Fibroblast of skin of scalp (primary cell): ENCODE measurements at regions not wholly inside any gene's neighbourhood (a gene's known extent, or its start where the extent isn't known, plus 50 kb on each side); places are given as distances from the start of the nearest gene placed in this dataset.
A peak's percentile ranks its signal among the peaks of the same experiment; 100 is the strongest.

Experiments
- DNase-seq: peaks from one replicate; pipeline ENCODE4 v3.0.0-alpha.2; 2013

DNA sequence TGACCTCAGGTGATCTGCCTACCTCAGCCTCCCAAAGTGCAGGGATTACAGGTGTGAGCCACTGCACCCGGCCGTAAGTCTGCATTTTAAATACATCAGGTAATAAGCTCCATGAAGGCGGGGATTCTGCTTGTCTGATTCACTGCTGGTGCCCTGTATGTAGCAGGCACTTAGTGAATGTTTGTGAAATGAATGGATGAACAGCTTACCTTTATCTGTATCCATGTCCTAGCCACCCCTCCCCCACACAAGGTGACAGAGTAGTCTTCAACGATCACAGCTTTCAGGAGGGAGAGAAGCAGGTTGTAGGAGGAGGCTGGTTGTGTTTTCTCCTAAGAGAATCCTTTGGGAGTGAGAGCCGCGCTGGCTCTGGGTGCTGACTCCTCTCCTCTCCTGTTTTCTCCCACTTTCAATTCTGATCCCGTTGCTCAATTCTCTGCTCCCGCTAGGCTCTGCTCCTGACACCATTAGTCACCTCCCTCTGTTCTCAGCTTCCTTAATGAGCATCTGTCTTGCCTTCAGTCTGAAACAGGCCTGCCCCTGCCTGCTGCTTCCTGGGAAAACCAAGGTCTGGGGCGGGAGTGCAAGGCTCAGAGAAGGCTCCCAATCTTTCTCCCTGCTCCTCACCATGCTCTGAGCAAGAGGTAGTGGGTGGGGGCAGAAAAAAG lies 88.8 kb upstream of the CTNNA1 start:
- peak; percentile 32 for DNase-seq

DNA sequence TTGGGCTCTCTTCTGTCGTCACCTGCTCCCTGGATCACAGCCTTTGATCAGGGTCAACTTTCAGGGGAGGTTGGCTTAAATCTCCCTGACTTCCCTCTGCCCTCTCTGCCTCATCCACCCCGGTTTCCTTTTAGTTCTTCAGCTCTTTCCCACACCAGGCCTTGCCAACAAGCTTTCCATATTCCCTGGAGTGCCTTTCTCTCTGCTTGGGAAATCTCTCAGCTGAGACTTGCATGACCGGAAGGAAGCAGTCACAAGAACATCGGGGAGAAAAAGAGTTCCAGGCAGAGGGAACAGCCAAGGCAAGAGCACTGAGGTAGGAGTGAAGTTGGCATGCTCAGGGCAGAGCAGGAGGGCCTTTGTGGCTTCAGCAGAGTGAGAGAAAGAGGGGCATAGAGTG lies 88.4 kb upstream of the HSPA9 start:
- DNase-seq: no peak

DNA sequence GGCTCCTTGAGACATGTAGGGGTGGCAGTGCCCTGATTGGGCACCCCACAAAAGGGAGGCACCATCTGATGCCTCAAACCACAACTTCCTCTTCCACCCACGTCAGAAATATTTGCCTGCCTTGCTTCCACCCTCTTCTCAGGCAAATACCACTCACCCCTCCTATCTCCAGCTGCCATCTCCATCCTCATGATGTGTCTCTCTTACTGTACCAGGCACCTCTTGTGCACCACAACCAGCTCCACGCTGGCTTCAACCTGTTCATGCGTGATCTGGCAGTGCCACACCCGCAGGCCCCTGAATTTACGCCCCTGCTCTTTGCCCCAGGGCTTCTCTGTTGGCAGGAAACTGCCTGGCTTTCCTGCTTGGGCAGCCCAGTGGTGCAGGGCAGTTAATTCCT lies 87.8 kb upstream of the HSPA9 start:
- no peak for DNase-seq

DNA sequence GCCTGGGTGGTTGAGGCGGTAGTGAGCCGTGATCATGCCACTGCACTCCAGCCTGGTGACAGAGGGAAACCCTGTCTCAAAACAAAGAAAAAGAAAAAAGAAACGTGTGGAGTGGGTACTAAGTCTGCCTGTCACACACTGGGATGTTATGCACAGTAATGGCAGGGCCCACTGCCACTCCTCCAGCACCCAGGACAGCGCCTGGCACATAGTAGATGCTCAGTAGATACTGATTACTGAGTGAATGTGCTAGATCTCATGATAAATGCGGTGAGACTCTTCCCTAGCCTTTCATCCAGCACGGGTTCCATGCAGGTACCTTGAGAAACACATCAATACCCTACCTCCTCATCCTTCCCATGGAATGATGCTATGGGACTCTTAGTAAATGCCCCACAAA lies 87.4 kb upstream of the HSPA9 start:
- no peak for DNase-seq

DNA sequence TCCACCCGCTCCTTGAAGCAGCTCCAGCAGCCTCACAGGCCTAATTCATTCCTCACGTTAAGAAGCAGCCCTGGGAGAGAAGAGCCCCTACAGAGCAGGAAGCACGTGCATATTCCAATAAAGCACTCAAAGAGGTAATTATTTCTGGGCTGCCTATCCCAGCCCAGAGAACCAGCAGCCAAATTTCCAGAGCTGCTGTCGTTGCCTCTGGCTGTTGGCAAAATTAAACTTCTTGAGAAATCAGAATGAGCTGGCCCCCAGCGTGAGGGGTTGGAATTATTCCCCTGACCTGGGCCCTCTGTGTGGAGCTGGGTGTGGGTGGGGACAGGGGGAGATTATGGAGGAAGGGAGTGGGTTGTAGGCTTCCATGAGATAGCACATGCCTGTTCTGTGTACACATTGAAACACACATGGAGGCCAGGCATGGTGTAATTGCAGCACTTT lies 86.8 kb upstream of the HSPA9 start:
- no peak for DNase-seq

DNA sequence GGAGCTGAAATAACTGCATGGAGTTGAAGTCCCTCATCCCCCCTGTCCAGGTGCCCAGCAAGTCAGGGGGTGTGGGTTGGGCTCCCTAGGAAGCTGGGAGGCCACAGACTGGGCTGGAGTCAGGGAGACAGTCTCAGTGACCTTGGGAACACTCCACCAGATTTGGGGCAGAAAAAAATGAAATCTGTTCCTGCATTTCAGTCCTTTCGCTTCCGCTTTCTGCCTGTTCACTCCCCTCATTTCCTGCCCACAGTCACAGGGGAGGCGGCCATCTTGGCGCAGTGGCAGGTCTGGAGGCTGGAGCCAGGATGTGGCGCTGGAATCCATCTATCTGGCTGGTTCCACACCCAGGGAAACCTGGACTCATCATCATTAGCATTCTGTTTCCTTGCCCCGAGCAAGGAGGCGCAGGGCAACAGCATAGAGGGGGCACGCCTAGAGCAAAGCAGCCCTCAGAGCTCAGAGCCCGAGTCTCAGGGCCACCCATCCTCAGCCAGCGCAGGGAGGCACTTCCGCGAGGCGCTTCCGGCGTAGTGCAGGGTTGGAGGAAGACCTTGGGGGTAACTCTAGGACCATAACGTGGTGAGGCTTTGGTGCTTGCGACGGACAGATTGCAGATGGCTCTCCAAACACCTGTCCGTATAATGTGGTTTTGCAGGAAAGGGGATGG lies 86.2 kb upstream of the HSPA9 start:
- no peak for DNase-seq

DNA sequence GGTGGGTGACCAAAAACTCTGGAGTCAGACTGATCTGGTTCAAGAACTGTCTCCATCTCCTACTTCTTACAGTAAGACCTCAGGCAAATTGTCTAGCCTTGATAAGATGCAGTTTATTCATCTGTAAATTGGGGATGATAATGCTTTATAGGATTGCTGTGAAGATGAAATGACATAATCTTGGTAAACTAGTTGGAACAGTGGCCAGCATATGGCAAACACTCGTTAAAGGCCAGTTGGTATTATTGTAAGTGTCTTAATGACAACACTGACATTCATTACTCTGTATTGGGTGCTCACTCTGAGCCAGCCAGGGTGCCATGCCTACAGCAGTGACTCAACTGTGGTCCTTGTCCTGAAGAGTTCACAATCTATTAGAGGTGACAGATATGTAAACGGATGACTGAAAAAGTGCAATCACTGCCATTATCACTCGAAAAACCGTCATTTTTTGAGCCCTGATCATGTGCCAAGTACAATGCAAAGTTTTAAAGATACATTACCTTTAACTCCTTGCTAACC lies 84.9 kb upstream of the HSPA9 start:
- no peak for DNase-seq

DNA sequence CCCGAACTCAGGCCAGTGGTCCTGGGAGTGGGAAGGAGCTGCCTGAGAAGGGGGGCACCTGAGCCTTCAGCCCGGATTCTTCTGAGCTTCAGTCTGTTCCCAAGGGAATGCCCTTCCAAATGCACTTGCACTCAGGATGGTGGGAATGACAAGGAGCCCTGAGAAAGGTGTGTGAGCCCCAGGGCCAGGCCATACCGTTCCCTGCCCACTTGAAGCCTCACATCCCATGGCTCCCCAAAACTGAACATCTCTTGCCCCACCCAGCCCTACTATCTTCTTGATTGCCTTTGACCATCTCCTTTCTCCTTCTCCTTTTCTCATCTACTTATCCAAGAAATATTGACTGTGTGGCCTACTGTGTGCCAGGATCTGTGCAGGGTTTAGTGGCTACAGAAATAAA lies 84.4 kb upstream of the HSPA9 start:
- DNase-seq: no peak

DNA sequence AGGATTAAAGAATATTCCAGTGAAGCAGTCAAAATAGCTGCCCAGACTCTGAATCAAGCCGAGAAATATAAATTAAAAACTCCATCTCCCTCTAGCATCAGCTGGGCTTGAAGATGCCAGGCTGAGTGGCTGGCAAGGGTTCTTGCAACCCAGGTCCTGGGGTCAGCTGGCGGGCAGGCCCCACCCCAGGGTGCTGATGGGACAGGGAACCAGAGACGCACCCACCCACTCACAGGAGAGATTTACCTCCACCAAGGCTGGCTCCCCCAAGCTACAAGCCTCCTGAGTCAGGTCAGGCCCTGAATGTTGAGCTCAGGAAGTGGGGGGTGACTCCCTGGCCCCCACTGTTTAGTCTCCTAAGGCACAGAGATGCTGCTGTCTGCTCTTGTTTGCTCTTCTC lies 83.9 kb upstream of the HSPA9 start:
- DNase-seq: no peak

DNA sequence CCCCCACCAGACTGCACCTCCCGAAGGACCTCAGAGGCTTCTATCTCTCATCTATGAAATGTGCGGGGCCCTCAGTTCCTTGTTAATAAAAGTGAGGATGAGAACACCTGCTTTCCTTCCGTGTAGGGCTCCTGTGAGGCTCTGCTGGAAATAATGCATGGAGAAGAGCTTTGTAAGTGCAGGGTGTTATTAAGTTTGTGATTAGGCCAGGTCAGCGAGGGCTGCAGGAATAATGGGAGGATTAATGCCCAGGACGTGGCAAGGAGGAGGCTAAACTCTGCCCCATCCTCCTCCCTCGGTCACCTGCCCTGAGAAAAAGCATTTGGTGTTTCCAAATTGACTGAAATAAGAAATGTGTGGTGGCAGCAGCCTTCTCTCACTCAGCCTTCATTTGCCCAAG lies 83.5 kb upstream of the HSPA9 start:
- DNase-seq: no peak

DNA sequence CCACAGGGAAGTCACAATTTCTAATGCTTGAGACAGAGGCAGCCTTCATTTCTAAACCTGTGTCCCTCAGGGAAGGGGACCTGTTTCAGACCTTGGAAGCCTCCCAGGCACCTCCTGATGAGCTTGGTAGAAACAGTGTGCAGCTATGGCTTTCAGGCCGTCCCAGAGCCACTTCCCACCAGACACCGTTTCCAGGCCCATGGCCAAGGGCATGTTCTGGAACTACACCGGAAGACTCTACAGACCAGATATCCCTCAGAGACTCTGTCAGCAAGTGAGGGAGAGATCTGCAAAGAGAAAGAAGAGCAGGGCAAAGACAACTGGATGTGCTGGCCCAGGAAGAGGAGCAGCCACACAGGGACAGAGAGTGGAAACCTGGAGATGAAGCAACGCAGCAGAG lies 82.2 kb upstream of the HSPA9 start:
- no peak for DNase-seq

DNA sequence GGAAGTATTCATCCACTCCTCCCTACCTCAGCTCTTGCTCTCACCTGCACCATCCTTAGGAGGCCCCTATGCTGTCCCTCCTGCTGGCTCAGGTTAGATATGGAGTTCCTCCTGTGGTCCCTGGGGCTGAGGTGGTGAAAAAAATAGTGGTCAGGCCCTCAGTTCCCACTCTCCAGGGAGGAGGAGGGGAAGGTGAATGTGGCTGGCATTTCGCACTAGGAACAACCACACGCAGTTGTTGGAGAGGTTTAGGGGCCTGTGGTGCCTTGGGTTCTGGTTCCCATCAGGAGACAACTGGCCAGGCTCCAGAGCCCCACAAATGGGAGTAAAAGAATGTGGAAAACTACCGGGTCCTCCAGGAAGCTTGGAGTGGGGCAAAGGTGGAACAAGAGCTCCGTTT lies 81.7 kb upstream of the HSPA9 start:
- DNase-seq: no peak

DNA sequence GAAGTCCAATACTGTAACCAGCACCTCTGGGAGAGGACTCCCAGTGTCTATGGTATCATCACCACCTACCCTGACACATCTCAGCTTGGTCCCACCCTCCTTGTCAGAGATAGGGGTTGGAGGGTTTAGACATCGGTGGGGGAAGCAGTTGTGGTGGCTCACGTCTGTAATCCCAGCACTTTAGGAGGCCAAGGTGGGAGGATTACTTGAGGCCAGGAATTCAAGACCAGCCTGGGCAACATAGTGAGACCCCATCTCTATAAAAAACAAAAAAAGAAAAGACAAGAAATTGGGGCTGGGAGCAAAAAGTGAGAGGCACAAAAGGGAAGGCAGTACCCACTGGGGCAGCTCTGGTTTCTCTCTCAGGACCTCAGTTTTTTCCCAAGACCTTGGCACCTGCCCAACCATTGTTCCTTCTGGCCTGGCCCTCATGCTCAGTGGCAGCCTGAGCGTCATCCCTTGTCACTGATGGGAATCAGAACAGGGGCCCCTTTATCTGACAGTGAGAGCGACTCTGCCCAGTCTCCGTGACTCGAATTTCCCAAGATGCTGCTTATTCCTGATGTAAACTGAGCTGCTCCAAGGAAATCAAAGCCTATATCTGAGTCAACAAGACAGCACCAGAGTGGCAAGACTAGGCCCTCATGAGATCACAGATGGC lies 80.5 kb upstream of the HSPA9 start:
- DNase-seq: no peak

DNA sequence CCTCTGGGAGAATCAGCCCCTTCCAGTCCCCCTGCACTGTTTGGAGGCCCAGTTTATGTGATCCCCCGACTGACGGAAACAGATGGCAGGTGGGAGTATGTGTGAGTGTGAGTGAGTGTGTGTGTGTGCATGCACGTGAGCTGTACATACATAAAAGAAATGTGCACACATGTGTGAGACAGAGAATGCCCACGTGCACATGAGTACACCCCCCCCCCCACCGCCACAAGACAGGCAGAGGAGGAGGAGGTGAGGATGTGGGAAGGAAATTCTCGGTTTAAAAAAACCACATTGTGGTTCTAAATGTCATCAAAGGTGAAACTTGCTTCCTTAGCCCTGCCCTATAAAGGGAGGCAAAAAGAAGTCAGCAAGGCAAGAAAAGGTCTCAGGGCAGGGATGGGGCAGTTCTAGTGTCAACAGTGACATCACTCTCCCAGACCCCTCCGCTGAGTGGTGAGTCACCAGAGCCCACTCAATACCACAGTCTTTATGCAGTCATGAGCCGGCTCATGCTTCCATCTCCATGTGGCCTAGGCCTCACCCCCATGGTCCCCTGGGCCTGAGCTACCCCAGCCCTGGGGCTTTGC lies 79.2 kb upstream of the HSPA9 start:
- peak; percentile 36 for DNase-seq

DNA sequence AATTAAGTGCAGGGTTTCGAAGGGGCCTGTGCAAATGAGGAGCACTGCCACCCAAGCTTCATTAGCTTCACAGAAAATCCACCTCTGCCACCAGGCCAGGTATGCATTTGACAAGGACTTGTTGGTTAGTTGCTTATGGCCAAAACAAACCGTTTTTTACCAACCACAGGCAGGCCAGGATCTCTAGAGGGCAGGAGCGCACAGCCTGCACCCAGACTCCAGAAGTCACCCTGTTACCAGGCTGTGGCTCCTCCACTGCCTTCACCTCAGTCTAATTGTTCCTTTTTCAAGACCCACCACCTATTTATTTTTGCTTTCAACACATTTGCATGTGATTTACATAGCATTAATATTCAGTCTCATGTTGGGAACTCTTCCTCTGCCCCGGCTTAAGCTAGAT lies 78.3 kb upstream of the HSPA9 start:
- DNase-seq: no peak

DNA sequence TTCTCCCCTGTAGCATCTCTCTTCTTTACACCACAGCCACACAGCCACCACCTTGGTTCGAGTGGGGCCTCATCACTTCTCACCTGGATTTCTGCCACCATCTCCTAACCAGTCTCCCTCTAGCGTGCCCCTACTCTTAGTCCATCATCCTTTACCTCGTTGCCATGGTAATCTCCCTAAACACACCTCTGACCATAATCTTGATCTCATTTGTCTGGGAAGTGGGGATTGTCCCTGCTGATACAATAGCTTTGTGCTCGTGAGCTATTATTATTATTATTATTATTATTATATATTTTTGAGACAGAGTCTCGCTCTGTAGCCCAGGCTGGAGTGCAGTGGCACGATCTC lies 76.5 kb upstream of the HSPA9 start:
- DNase-seq: no peak

DNA sequence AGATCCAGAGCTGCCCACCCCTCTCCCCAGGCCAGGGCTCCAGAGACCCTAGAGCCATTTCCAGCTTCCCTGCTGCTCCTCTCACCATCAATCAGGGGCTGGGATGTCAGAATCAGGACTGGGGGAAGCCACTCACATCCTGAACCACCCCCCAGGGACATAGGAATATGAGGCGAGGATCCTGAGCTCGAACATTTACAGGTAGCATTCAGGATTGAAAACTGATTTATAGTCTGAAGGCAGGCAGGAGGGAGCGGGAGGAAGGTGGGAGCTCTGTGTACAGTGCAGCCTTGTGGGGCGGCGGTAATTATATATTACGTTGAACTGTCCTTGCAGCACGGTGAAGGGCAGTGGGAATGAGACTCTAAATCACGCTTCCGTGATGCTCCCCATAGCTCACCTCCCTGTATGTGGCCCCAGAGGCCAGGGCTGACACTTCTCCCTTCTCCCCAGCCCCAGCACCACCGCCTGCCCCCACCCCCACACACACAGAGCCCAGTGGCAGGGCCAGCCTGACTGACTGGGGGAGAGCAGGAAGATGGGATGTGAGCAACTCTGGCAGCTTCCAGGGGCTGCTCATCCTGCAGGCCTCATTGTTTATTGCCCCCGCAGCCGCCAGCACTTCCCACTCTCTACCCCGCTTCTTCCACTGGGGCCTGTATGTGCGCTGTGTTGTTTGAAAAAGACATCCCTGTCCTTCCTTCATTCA lies 76.0 kb upstream of the HSPA9 start:
- no peak for DNase-seq

DNA sequence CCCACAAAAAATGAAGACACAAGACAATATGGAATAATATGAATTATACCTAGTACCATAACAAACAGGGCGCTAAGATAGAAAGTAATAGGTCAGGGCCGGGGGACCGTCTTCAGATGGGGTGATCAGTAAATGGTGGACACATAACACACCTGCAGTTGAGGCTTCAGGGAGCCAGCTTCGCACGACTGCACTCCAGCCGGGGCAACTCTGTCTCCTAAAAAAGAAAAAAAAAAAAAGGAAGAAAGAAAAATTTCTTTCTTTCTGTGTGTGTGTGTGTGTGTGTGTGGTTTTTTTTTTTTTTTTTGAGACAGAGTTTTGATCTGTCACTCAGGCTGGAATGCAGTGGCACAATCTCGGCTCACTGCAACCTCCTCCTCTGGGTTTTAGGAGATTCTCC lies 75.0 kb upstream of the HSPA9 start:
- no peak for DNase-seq

DNA sequence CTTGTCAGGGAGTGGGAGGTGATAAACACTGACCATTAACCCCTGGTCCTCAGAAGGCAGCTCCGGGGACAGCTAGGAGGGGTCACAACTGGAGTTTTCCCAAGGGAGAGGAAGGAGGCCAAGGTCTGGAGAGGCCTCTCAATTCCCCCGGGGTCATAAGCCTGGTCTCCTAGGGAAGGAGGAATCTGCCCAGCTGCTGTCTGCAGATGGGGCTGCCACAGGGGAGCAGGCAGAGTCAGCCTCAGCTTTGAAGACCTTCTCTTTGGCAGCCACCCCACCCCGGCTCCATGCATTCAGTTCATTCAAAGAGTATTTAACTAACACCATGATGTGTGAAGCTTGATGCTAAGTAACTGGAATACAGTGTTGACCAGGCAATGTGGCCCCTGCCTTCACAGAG lies 74.6 kb upstream of the HSPA9 start:
- no peak for DNase-seq

DNA sequence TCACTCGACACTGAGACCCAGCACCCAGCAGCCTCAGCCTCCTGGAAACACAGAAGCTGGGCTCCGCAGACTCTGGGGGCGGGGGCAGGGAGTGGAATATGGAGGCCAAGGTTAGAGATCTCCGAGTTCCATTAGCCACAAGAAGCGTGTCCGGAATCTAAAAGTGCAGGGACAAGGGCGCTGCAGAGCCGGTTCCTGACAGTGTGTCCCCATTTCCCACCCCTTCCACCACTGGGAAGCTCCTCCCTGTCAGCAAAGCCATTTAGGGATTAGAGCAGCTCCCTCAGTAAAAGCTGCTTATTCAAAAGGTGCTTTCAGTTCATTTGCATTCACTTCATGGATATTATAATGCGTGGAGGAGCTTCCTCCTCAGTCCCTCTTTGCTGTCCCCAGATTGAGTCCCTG lies 74.1 kb upstream of the HSPA9 start:
- DNase-seq: no peak

DNA sequence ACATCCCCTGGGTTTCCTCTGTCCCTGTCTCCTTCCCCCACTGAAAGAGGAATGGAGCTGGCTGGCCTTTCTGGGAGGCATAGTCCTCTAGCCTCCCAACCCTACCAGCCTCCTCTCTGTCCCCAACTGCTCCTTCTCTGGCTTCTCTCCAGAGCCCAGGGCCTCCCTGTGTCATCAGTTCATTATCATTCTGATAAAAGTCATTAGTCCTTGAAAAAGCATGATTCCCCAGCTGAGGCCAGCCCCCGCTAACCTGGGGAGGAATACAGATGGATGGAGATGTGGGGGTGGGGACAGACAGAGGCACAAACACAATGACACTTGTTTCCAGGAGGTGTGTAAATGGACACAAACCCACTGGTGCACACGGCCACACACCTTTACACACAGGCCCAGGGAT lies 73.6 kb upstream of the HSPA9 start:
- DNase-seq: no peak

DNA sequence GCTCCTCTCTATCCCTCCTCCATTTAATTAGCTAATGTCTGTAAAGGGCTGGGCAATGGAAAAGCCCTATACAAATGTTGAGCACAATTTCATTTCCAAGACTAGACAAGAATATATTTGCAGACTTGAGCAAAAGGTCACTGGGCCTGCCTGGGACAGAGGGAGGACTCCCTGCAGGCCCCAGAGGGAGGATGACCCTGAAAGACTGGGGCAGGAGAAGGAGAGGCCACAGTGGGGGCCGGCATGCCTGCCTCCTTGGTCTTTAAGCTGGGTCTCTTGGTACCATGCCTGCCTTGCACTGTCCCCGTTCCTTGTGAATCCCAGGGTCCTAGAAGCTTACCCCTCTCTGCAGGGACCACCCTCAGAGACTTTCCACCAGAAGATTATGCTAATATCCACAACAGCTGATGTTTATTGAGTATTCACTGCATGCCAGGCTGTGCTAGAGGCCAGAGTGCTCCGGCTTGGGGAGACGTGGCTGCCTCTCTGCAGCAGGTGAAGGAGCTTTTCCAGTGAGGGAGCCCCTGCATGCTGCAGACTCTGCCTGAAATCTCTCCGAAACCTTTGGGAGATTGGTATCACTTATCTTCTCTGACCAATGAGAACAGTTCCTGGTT lies 72.7 kb upstream of the HSPA9 start:
- no peak for DNase-seq
